ENCODE measurements at regions not wholly inside any gene's neighbourhood (a gene's known extent, or its start where the extent isn't known, plus 50 kb on each side); places are given as distances from the start of the nearest gene placed in this dataset.

GRCh38 chr10:61313460-61313859, 139.7 kb downstream of the TMEM26 start:
- ChIA-PET POLR2A (no interaction called here), CTCF (interaction anchor here (0.7 kb wide), 1 partner anchor 25 kb away, joined by 3 read pairs; no protein-coding TSS in a partner anchor)
- TF ChIP-seq LEF1 (IDR thresholded peaks at IDR 0.05; ENCODE audit: borderline replicate concordance) = no peak
- TF ChIP-seq PKNOX1 (IDR thresholded peaks at IDR 0.05) = no peak
- no peak for TF ChIP-seq FOXA1 (IDR thresholded peaks at IDR 0.05)
- TF ChIP-seq TARDBP (IDR thresholded peaks at IDR 0.05) = no peak
- no peak for DNase-seq (ENCODE audit: extremely low spot score)

- DNase-seq (ENCODE audit: extremely low spot score) = no peak
- no peak for TF ChIP-seq ELF4 (IDR thresholded peaks at IDR 0.05)
- no peak for TF ChIP-seq SP1 (IDR thresholded peaks at IDR 0.05)
- no peak for TF ChIP-seq HDGF (IDR thresholded peaks at IDR 0.05; ENCODE audit: borderline replicate concordance)
- no peak for TF ChIP-seq CTBP1 (IDR thresholded peaks at IDR 0.05; ENCODE audit: borderline replicate concordance)
- TF ChIP-seq L3MBTL2 (conservative IDR thresholded peaks at IDR 0.05) = no peak
- TF ChIP-seq PKNOX1 (IDR thresholded peaks at IDR 0.05) = no peak
- TF ChIP-seq BHLHE40 (IDR thresholded peaks at IDR 0.05; ENCODE audit: borderline replicate concordance) = no peak
- TF ChIP-seq LEF1 (IDR thresholded peaks at IDR 0.05; ENCODE audit: borderline replicate concordance) = no peak
- no peak for TF ChIP-seq TARDBP (IDR thresholded peaks at IDR 0.05)
Measured at GRCh38 chr10:61304746-61305145, 148.4 kb downstream of the TMEM26 start.

GRCh38 chr10:61302124-61302523, 151.1 kb downstream of the TMEM26 start:
- ChIA-PET POLR2A (no interaction called here), CTCF (no interaction called here)
- no peak for DNase-seq (ENCODE audit: extremely low spot score)
- TF ChIP-seq BHLHE40 (IDR thresholded peaks at IDR 0.05; ENCODE audit: borderline replicate concordance) = no peak

More at GRCh38 chr10:61304746-61305145, 148.4 kb downstream of the TMEM26 start:
- ChIA-PET CTCF (no interaction called here), POLR2A (no interaction called here)

- ChIA-PET CTCF (no interaction called here), POLR2A (no interaction called here)
- no peak for DNase-seq (ENCODE audit: extremely low spot score)
- TF ChIP-seq PKNOX1 (IDR thresholded peaks at IDR 0.05) (no peak), CTBP1 (IDR thresholded peaks at IDR 0.05; ENCODE audit: borderline replicate concordance) (no peak), FOXM1 (IDR thresholded peaks at IDR 0.05; ENCODE audit: borderline replicate concordance) (no peak), SUZ12 (IDR thresholded peaks at IDR 0.05) (no peak), ARNT (IDR thresholded peaks at IDR 0.05) (no peak), LEF1 (IDR thresholded peaks at IDR 0.05; ENCODE audit: borderline replicate concordance) (no peak), HDGF (IDR thresholded peaks at IDR 0.05; ENCODE audit: borderline replicate concordance) (no peak), TARDBP (IDR thresholded peaks at IDR 0.05) (no peak), BHLHE40 (IDR thresholded peaks at IDR 0.05; ENCODE audit: borderline replicate concordance) (no peak), FOXA1 (IDR thresholded peaks at IDR 0.05) (no peak), NFRKB (IDR thresholded peaks at IDR 0.05) (no peak), SP1 (IDR thresholded peaks at IDR 0.05) (no peak), L3MBTL2 (conservative IDR thresholded peaks at IDR 0.05) (no peak), ELF4 (IDR thresholded peaks at IDR 0.05) (no peak), FOXK2 (IDR thresholded peaks at IDR 0.05) (no peak), ZNF384 (IDR thresholded peaks at IDR 0.05) (no peak)
Measured at GRCh38 chr10:61301575-61301974, 151.6 kb downstream of the TMEM26 start.

GRCh38 chr10:61299841-61300240, 153.3 kb downstream of the TMEM26 start:
- CTCF ChIA-PET = no interaction called here
- POLR2A ChIA-PET = no interaction called here
- DNase-seq (ENCODE audit: extremely low spot score) = no peak
- no peak for TF ChIP-seq FOXK2 (IDR thresholded peaks at IDR 0.05)
- TF ChIP-seq LEF1 (IDR thresholded peaks at IDR 0.05; ENCODE audit: borderline replicate concordance) = no peak
- TF ChIP-seq SP1 (IDR thresholded peaks at IDR 0.05) = no peak
- TF ChIP-seq SUZ12 (IDR thresholded peaks at IDR 0.05) = no peak
- TF ChIP-seq ELF4 (IDR thresholded peaks at IDR 0.05) = no peak
- no peak for TF ChIP-seq ZNF384 (IDR thresholded peaks at IDR 0.05)
- TF ChIP-seq TARDBP (IDR thresholded peaks at IDR 0.05) = no peak
- no peak for TF ChIP-seq HDGF (IDR thresholded peaks at IDR 0.05; ENCODE audit: borderline replicate concordance)
- TF ChIP-seq FOXM1 (IDR thresholded peaks at IDR 0.05; ENCODE audit: borderline replicate concordance) = no peak
- no peak for TF ChIP-seq PKNOX1 (IDR thresholded peaks at IDR 0.05)
- TF ChIP-seq FOXA1 (IDR thresholded peaks at IDR 0.05) = no peak
- TF ChIP-seq NFRKB (IDR thresholded peaks at IDR 0.05) = no peak
- no peak for TF ChIP-seq ARNT (IDR thresholded peaks at IDR 0.05)
- no peak for TF ChIP-seq CTBP1 (IDR thresholded peaks at IDR 0.05; ENCODE audit: borderline replicate concordance)
- TF ChIP-seq L3MBTL2 (conservative IDR thresholded peaks at IDR 0.05) = no peak

- no peak for DNase-seq (ENCODE audit: extremely low spot score)
- ChIA-PET POLR2A (no interaction called here), CTCF (no interaction called here)
- no peak for TF ChIP-seq FOXK2 (IDR thresholded peaks at IDR 0.05)
- TF ChIP-seq HDGF (IDR thresholded peaks at IDR 0.05; ENCODE audit: borderline replicate concordance) = no peak
- no peak for TF ChIP-seq NFRKB (IDR thresholded peaks at IDR 0.05)
- no peak for TF ChIP-seq SP1 (IDR thresholded peaks at IDR 0.05)
- TF ChIP-seq BHLHE40 (IDR thresholded peaks at IDR 0.05; ENCODE audit: borderline replicate concordance) = no peak
- TF ChIP-seq PKNOX1 (IDR thresholded peaks at IDR 0.05) = no peak
- no peak for TF ChIP-seq CTBP1 (IDR thresholded peaks at IDR 0.05; ENCODE audit: borderline replicate concordance)
- TF ChIP-seq LEF1 (IDR thresholded peaks at IDR 0.05; ENCODE audit: borderline replicate concordance) = no peak
Measured at GRCh38 chr10:61299156-61299555, 154.0 kb downstream of the TMEM26 start.
